Astrocyte of the hippocampus (primary cell): ENCODE measurements at regions not wholly inside any gene's neighbourhood (a gene's known extent, or its start where the extent isn't known, plus 50 kb on each side); places are given as distances from the start of the nearest gene placed in this dataset.

Experiments used
- DNase-seq: peaks from one replicate; pipeline ENCODE4 v3.0.0; 2011; ENCODE audit warnings: low read depth, low spot score

- peak; percentile 60 for DNase-seq
These were observed 247.8 kb downstream of the CD83 start for GRCh38 chr6:14365393-14365792.

GRCh38 chr6:14366315-14366714 is 248.7 kb downstream of the CD83 start:
- no peak for DNase-seq

GRCh38 chr6:14366872-14367271 is 249.3 kb downstream of the CD83 start:
- no peak for DNase-seq

GRCh38 chr6:14367296-14367695 is 249.7 kb downstream of the CD83 start:
- DNase-seq: no peak

- no peak for DNase-seq
These were observed 252.1 kb downstream of the CD83 start for GRCh38 chr6:14369717-14370116.

- DNase-seq: no peak
These were observed 254.0 kb downstream of the CD83 start for GRCh38 chr6:14371530-14371929.

- DNase-seq: no peak
These were observed 255.3 kb downstream of the CD83 start for GRCh38 chr6:14372734-14373489.

GRCh38 chr6:14373648-14374437 is 256.3 kb downstream of the CD83 start:
- DNase-seq: no peak

GRCh38 chr6:14375930-14376329 is 258.4 kb downstream of the CD83 start:
- DNase-seq: no peak

- DNase-seq: no peak
These were observed 262.0 kb downstream of the CD83 start for GRCh38 chr6:14379568-14379967.

- DNase-seq: peak; percentile 58
These were observed 262.7 kb downstream of the CD83 start for GRCh38 chr6:14380086-14380820.

- no peak for DNase-seq
These were observed 263.6 kb downstream of the CD83 start for GRCh38 chr6:14380901-14381828.

- no peak for DNase-seq
These were observed 264.5 kb downstream of the CD83 start for GRCh38 chr6:14381829-14382677.

GRCh38 chr6:14382678-14383236 is 265.2 kb downstream of the CD83 start:
- no peak for DNase-seq

- DNase-seq: no peak
These were observed 266.0 kb downstream of the CD83 start for GRCh38 chr6:14383393-14384174.

- no peak for DNase-seq
These were observed 266.8 kb downstream of the CD83 start for GRCh38 chr6:14384175-14384949.

GRCh38 chr6:14386263-14386662 is 268.7 kb downstream of the CD83 start:
- no peak for DNase-seq

GRCh38 chr6:14386668-14387067 is 269.1 kb downstream of the CD83 start:
- DNase-seq: no peak
